ENCODE measurements at regions not wholly inside any gene's neighbourhood (a gene's known extent, or its start where the extent isn't known, plus 50 kb on each side); places are given as distances from the start of the nearest gene placed in this dataset.

- Histone ChIP-seq H3K9ac (no peak overlapping the region), H3K9me3 (replicated peaks in 1 of 11) (no peaks in the 10 kb centered on the region), H4K20me1 (no peaks in the 10 kb centered on the region), H3K4me2 (no peak overlapping the region), H3K4me1 (no peaks in the 10 kb centered on the region), H3K27me3 (no peaks in the 10 kb centered on the region), H3K36me3 (no peaks in the 10 kb centered on the region), H3K4me3 (no peak overlapping the region), H3K27ac (no peak overlapping the region)
- TF ChIP-seq Cebpa-rat (IDR thresholded peaks at IDR 0.05), result no peak
Measured at GRCh38 chr2:146031158-146031557, 1511.2 kb upstream of the ZEB2 start.

GRCh38 chr2:146027156-146027555, 1507.2 kb upstream of the ZEB2 start:
- H3K4me2 ChIP-seq, result no peak overlapping the region
- no peaks in the 10 kb centered on the region for H4K20me1 ChIP-seq
- no peak for TF ChIP-seq Cebpa-rat (IDR thresholded peaks at IDR 0.05)
- no peak overlapping the region for H3K9ac ChIP-seq
- no peak overlapping the region for H3K27ac ChIP-seq
- H3K27me3 ChIP-seq, result no peaks in the 10 kb centered on the region
- H3K4me3 ChIP-seq, result no peak overlapping the region
- H3K9me3 ChIP-seq (replicated peaks in 1 of 11), result no peaks in the 10 kb centered on the region
- no peaks in the 10 kb centered on the region for H3K36me3 ChIP-seq
- no peaks in the 10 kb centered on the region for H3K4me1 ChIP-seq

DNA sequence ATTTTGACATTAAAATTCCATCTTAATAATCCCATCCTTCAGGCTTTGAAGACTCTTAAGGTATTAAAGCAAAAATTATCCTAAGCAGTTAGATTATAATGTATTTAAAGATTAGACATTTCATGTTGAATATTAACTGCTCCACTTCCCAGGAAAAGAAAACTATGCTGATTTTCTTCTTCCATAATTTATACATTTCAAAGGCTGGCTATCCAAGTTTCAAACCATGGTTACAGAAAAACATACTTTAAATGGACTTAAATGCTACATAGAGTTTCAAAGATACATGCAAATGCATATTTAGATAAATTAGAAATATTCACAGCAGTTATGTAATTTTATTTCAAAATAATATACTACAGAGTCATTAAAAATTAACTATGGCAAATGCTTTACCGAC, 1505.6 kb upstream of the ZEB2 start:
- H3K9me3 ChIP-seq (replicated peaks in 1 of 11), result no peaks in the 10 kb centered on the region
- H3K27ac ChIP-seq, result no peak overlapping the region
- H3K4me3 ChIP-seq, result no peak overlapping the region
- TF ChIP-seq Cebpa-rat (IDR thresholded peaks at IDR 0.05), result no peak
- H3K4me1 ChIP-seq, result no peaks in the 10 kb centered on the region
- no peaks in the 10 kb centered on the region for H3K27me3 ChIP-seq
- no peaks in the 10 kb centered on the region for H4K20me1 ChIP-seq
- H3K4me2 ChIP-seq, result no peak overlapping the region
- H3K9ac ChIP-seq, result no peak overlapping the region
- H3K36me3 ChIP-seq, result no peaks in the 10 kb centered on the region

DNA sequence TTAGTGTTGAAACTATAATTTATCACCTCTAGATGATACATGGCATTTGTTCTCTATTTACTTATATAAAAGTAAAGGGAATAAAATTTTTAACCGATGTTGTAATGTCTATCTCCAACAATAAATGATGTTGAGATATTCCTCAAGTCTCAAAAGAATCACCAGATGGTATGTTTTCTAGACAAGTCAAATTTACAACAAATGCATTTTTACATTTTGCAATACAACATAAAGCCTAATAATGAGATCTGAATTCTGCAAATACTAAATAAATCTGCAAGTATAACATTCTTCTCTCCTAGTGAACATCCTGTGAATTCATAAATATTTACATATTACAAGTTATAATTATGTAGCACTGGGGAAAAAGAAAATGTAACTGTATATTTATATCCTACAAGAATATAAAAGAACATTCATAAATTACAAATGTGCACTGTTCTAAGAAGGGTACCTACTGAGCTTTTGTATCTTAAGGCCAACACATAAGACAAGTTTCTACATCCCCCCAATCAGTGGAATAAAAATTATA, 1504.4 kb upstream of the ZEB2 start:
- Histone ChIP-seq H3K9ac (no peak overlapping the region), H3K27ac (no peak overlapping the region), H3K36me3 (no peaks in the 10 kb centered on the region), H4K20me1 (no peaks in the 10 kb centered on the region), H3K9me3 (replicated peaks in 1 of 11) (no peaks in the 10 kb centered on the region), H3K27me3 (no peaks in the 10 kb centered on the region), H3K4me1 (no peaks in the 10 kb centered on the region), H3K4me3 (no peak overlapping the region), H3K4me2 (no peak overlapping the region)
- TF ChIP-seq Cebpa-rat (IDR thresholded peaks at IDR 0.05), result no peak

DNA sequence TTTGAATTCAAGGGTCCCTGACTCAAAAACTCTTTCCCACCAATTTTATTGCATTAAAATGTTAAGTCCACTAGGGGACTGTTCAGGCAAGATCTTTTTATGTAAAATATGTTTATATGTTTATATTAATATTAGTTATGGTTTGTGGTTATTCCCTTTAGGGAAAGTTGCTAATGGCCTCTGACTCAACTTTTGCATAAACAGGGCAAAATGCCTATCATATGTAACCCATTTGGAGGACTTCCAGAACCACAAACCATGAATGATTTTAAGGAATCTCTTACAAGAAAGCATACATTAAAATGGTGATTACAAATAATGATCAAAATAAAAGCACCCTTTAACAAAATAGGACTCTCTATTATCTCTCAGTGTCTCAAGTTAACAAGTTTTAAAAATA, 1484.5 kb upstream of the ZEB2 start:
- no peaks in the 10 kb centered on the region for H3K4me1 ChIP-seq
- no peaks in the 10 kb centered on the region for H3K27me3 ChIP-seq
- H3K27ac ChIP-seq, result no peak overlapping the region
- no peak overlapping the region for H3K4me2 ChIP-seq
- H4K20me1 ChIP-seq, result no peaks in the 10 kb centered on the region
- H3K4me3 ChIP-seq, result no peak overlapping the region
- TF ChIP-seq Cebpa-rat (IDR thresholded peaks at IDR 0.05), result no peak
- H3K9me3 ChIP-seq (replicated peaks in 1 of 11), result no peaks in the 10 kb centered on the region
- no peaks in the 10 kb centered on the region for H3K36me3 ChIP-seq
- no peak overlapping the region for H3K9ac ChIP-seq

DNA sequence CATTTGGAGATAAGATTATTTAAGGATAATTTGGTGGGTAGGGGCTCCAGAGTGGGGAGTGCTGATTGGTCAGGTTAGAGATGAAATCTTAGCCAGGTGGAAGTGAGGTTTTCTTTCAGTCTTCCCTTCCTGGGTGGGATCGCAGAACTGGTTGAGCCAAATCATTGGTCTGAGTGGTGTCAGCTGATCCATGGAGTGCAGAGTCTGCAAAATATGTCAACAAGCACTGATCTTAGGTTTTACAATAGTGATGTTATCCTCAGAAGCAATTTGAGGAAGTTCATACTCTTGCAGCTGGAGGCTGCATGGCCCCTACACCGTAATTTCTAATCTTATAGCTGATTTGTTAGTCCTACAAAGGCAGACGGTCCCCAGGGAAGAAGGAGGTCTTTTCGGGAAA, 1483.4 kb upstream of the ZEB2 start:
- Histone ChIP-seq H3K4me1 (no peaks in the 10 kb centered on the region), H3K27ac (no peak overlapping the region), H3K27me3 (no peaks in the 10 kb centered on the region), H4K20me1 (no peaks in the 10 kb centered on the region), H3K4me2 (no peak overlapping the region), H3K36me3 (no peaks in the 10 kb centered on the region), H3K4me3 (no peak overlapping the region), H3K9me3 (replicated peaks in 1 of 11) (no peaks in the 10 kb centered on the region), H3K9ac (no peak overlapping the region)
- TF ChIP-seq Cebpa-rat (IDR thresholded peaks at IDR 0.05), result no peak

- Histone ChIP-seq H3K4me3 (no peak overlapping the region), H3K4me2 (no peak overlapping the region), H3K27me3 (no peaks in the 10 kb centered on the region)
Measured at GRCh38 chr2:145994910-145995309, 1475.0 kb upstream of the ZEB2 start.

DNA sequence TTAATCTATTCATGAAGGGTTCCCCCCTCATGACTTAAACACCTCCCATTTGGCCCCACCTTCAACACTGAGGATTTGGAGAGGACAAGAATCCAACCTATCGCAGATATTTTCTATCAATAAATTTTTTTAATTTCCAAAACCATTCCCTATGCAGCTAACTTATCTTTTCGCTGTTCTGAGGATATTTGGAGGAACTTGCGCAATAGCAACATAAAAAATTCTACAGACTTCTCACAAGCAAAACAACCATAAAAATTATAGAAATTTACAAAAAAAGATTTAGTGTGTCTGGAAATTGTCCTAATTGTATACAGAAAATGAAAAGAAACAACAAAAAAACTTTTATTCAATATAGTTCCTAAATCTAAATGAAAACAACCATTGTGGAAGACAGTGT, 1472.7 kb upstream of the ZEB2 start:
- Histone ChIP-seq H3K4me1 (no peaks in the 10 kb centered on the region), H4K20me1 (no peaks in the 10 kb centered on the region), H3K36me3 (no peaks in the 10 kb centered on the region), H3K27ac (no peak overlapping the region), H3K27me3 (no peaks in the 10 kb centered on the region), H3K4me2 (no peak overlapping the region), H3K9me3 (replicated peaks in 1 of 11) (peaks cover 10 to 21% (median 15%) of the 10 kb centered on the region in 11 experiments; a peak in 17 of 22 replicates), H3K9ac (no peak overlapping the region), H3K4me3 (no peak overlapping the region)
- peak in 2 of 11 experiments; percentile 65 to 73; a peak in 4 of 22 replicates for TF ChIP-seq Cebpa-rat (IDR thresholded peaks at IDR 0.05)

More at GRCh38 chr2:145994910-145995309, 1475.0 kb upstream of the ZEB2 start:
- Histone ChIP-seq H4K20me1 (no peaks in the 10 kb centered on the region), H3K9ac (no peak overlapping the region), H3K27ac (no peak overlapping the region), H3K36me3 (no peaks in the 10 kb centered on the region), H3K4me1 (no peaks in the 10 kb centered on the region), H3K9me3 (replicated peaks in 1 of 11) (peaks cover 10 to 21% (median 15%) of the 10 kb centered on the region in 11 experiments; a peak in 17 of 22 replicates)
- no peak for TF ChIP-seq Cebpa-rat (IDR thresholded peaks at IDR 0.05)

DNA sequence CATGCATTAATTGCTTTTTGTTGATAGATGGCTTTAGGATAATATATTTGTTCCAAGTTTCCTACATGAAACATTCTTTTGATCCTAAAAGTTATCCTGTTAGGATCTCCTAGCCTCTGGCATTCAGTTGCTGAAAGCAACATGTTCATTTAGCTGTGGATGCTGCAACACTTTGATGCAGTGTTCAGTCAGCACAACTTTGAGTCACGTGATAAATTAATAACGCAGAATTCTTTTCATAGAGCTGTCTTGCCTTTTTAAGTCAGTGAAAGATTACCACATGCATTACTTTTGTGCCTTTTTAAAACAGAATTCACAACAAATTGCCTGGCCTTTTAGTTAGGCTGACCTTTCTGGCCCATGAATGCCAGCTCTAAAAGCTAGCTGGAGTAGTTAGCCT, 1467.9 kb upstream of the ZEB2 start:
- Histone ChIP-seq H3K9ac (no peak overlapping the region), H3K4me3 (no peak overlapping the region), H4K20me1 (no peaks in the 10 kb centered on the region), H3K9me3 (replicated peaks in 1 of 11) (no peaks in the 10 kb centered on the region), H3K4me2 (no peak overlapping the region), H3K36me3 (no peaks in the 10 kb centered on the region), H3K27me3 (no peaks in the 10 kb centered on the region), H3K4me1 (no peaks in the 10 kb centered on the region), H3K27ac (no peak overlapping the region)
- TF ChIP-seq Cebpa-rat (IDR thresholded peaks at IDR 0.05), result no peak

DNA sequence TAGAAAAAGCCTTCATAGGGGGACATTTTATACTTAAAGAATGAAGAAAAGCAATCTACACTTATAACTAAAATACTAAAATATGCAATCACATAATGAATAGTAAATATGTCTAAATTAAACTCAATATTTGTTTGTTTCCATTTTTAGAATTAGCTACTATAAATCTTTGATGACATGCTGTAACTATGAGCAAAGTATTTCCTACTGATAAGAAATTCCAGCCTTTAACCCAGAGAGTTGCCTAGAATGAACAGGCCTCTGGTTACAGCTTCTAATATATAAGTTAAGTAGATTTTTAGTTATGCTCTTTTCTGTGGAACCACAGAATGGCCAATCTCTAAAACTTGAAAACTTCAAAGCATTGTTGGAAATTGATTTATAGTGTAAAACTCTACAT, 1465.6 kb upstream of the ZEB2 start:
- Histone ChIP-seq H3K36me3 (no peaks in the 10 kb centered on the region), H4K20me1 (no peaks in the 10 kb centered on the region), H3K4me1 (no peaks in the 10 kb centered on the region), H3K9me3 (replicated peaks in 1 of 11) (no peaks in the 10 kb centered on the region), H3K4me2 (no peak overlapping the region), H3K27me3 (no peaks in the 10 kb centered on the region), H3K4me3 (no peak overlapping the region), H3K9ac (no peak overlapping the region), H3K27ac (no peak overlapping the region)
- no peak for TF ChIP-seq Cebpa-rat (IDR thresholded peaks at IDR 0.05)
